Suprapubic skin (tissue), 4 donors: ENCODE measurements at regions not wholly inside any gene's neighbourhood (a gene's known extent, or its start where the extent isn't known, plus 50 kb on each side); places are given as distances from the start of the nearest gene placed in this dataset.

Experiments used
- DNase-seq, 2 donors: peaks; one replicate each; pipeline ENCODE4 v3.0.0-alpha.2; 2019; ENCODE audit warnings: low spot score in 2 of 2
- H3K27ac ChIP-seq: fragments of 200-600 bp; sonication (generic); one replicate; pipeline ENCODE4 v1.5.1; 2019
- H3K27me3 ChIP-seq: fragments of 200-600 bp; sonication (generic); one replicate; pipeline ENCODE4 v1.5.1; 2019
- H3K36me3 ChIP-seq: fragments of 200-600 bp; sonication (generic); one replicate; pipeline ENCODE4 v1.5.1; 2019
- H3K4me1 ChIP-seq: fragments of 200-600 bp; sonication (generic); one replicate; pipeline ENCODE4 v1.5.1; 2019
- H3K4me3 ChIP-seq: fragments of 200-600 bp; sonication (generic); one replicate; pipeline ENCODE4 v1.5.1; 2019; ENCODE audit warnings: mild to moderate bottlenecking
- H3K9me3 ChIP-seq: fragments of 200-600 bp; sonication (generic); one replicate; pipeline ENCODE4 v1.5.1; 2019
- CTCF ChIP-seq, 2 donors: fragments of 200-600 bp in 1 of 2; fragments of 450-650 bp in 1 of 2; sonication (generic) in 1 of 2; IDR thresholded peaks; one replicate each; pipeline ENCODE4 v1.5.1; 2016 to 2019; ENCODE audit warnings: antibody characterized with exemption in 2 of 2, mild to moderate bottlenecking in 1 of 2, moderate library complexity in 1 of 2
- EP300 ChIP-seq: sonication (generic); formaldehyde crosslinking; IDR thresholded peaks from one replicate; pipeline ENCODE4 v1.6.1; 2017; ENCODE audit warnings: antibody characterized with exemption
- POLR2A ChIP-seq, 2 donors: fragments of 450-650 bp; IDR thresholded peaks; one replicate each; pipeline ENCODE4 v1.6.1; 2017; ENCODE audit warnings: antibody characterized with exemption in 2 of 2, mild to moderate bottlenecking in 2 of 2, moderate library complexity in 2 of 2
- POLR2AphosphoS5 ChIP-seq, 3 donors: sonication (generic); formaldehyde crosslinking; IDR thresholded peaks; one replicate each; pipeline ENCODE4 v1.6.1; 2017; ENCODE audit warnings: antibody characterized with exemption in 3 of 3
- WGBS: methylation state at CpG from one replicate; pipeline ENCODE4 v1.1.5; 2018; 5-methylcytosine and 5-hydroxymethylcytosine counted together

DNA sequence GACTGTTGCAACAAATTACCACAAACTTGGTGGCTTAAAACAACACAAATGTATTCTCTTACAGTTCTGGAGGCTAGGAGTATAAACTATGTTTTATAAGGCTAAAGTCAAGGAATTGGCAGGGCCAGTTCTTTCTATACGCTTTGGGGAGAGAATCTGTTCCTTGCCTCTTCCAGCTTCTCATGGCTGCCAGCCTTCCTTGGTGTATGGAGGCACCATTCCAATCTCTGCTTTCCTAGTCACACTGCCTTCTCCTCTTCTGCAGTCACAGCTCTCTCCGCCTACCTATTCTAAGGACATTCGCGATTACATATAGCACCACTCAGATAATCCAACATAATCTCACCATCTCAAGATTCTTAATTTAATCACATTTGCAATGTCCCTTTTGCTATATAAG, 140.4 kb upstream of the GNAO1 start:
- peaks cover 6% of the 10 kb centered on the region for H3K27me3 ChIP-seq
- H3K4me3 ChIP-seq: no peak overlapping the region
- no peaks in the 10 kb centered on the region for H3K36me3 ChIP-seq
- H3K4me1 ChIP-seq: no peaks in the 10 kb centered on the region
- no peaks in the 10 kb centered on the region for H3K9me3 ChIP-seq
- TF ChIP-seq POLR2AphosphoS5 (IDR thresholded peaks at IDR 0.05) (no peak), EP300 (no peak), CTCF (IDR thresholded peaks at IDR 0.05) (no peak), POLR2A (IDR thresholded peaks at IDR 0.05) (no peak)
- no peak overlapping the region for H3K27ac ChIP-seq
- 94% methylated on average over 4 of the region's 4 CpGs for WGBS
- DNase-seq: no peak

- no peaks in the 10 kb centered on the region for H3K9me3 ChIP-seq
- TF ChIP-seq EP300: no peak
- DNase-seq: no peak
- 69% methylated on average over 6 of the region's 6 CpGs for WGBS
- H3K27me3 ChIP-seq: peaks cover 6% of the 10 kb centered on the region
- H3K4me1 ChIP-seq: no peaks in the 10 kb centered on the region
- H3K27ac ChIP-seq: no peak overlapping the region
- H3K4me3 ChIP-seq: no peak overlapping the region
- no peaks in the 10 kb centered on the region for H3K36me3 ChIP-seq
Observed at GRCh38 chr16:56048425-56049105, 142.7 kb upstream of the GNAO1 start.

GRCh38 chr16:56047307-56048234, 143.7 kb upstream of the GNAO1 start:
- Histone ChIP-seq H3K27ac (no peak overlapping the region), H3K9me3 (no peaks in the 10 kb centered on the region), H3K27me3 (peaks cover 3% of the 10 kb centered on the region), H3K4me1 (no peaks in the 10 kb centered on the region), H3K36me3 (no peaks in the 10 kb centered on the region), H3K4me3 (no peak overlapping the region)
- 57% methylated on average over 4 of the region's 4 CpGs for WGBS
- no peak for DNase-seq
- TF ChIP-seq CTCF (IDR thresholded peaks at IDR 0.05) (no peak), EP300 (no peak), POLR2A (IDR thresholded peaks at IDR 0.05) (no peak), POLR2AphosphoS5 (IDR thresholded peaks at IDR 0.05) (no peak)

DNA sequence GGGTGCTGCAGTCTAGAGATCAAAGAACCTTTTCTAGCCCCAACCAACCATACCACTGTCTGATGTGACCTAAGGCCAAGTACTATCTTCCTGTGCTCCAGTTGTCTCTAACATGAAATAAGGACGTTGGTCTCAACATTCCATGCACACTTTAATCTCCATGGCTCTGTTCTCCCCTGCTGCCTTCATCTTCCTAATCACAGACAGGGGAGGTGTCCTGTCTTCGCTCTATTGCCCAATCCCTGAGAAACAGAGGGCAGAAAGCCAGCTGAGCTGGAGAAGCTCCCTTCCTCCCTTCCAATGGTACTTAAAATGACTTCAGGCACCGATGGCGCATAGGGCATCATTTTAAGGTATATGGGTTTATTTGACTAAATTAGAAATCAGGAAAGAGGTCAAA, 148.9 kb upstream of the GNAO1 start:
- H3K27me3 ChIP-seq: no peaks in the 10 kb centered on the region
- H3K4me3 ChIP-seq: no peak overlapping the region
- DNase-seq: no peak
- no peaks in the 10 kb centered on the region for H3K4me1 ChIP-seq
- H3K9me3 ChIP-seq: no peaks in the 10 kb centered on the region
- no peak overlapping the region for H3K27ac ChIP-seq
- H3K36me3 ChIP-seq: no peaks in the 10 kb centered on the region
- no peak for TF ChIP-seq CTCF (IDR thresholded peaks at IDR 0.05)
- TF ChIP-seq POLR2A (IDR thresholded peaks at IDR 0.05): no peak
- TF ChIP-seq POLR2AphosphoS5 (IDR thresholded peaks at IDR 0.05): no peak
- no peak for TF ChIP-seq EP300
- WGBS: 76% methylated on average over 4 of the region's 4 CpGs

DNA sequence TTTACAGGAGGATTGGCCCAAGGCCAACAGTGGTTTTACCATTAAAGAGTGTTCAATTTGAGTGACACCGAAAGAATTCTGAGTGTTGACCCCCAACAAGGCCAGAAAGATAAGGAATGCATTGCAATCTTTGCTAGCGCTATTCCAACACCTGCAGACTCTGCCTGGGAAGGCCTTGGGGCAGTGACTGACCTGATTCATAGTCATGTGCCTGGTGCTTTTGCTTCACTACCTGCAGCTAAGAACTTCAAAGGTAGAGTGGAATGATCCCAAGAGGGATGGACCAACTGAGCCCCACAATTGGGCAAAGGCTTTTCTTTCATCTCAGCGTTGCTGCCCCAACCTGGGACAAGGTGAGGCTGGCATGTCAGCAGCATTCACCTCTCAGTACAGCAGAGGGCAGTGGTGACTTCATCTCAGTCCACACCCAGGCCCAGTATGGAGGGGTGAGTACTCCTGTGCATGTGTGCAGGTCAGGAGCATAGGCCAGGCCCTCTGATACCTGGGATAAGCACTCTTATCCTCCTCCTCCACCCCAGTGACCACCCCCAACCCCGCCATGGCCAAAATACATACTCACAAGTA, 149.6 kb upstream of the GNAO1 start:
- no peak overlapping the region for H3K27ac ChIP-seq
- H3K9me3 ChIP-seq: no peaks in the 10 kb centered on the region
- H3K36me3 ChIP-seq: no peaks in the 10 kb centered on the region
- DNase-seq: no peak
- H3K27me3 ChIP-seq: no peaks in the 10 kb centered on the region
- WGBS: 73% methylated on average over 4 of the region's 4 CpGs
- no peak overlapping the region for H3K4me3 ChIP-seq
- TF ChIP-seq POLR2A (IDR thresholded peaks at IDR 0.05) (no peak), EP300 (no peak), CTCF (IDR thresholded peaks at IDR 0.05) (no peak), POLR2AphosphoS5 (IDR thresholded peaks at IDR 0.05) (no peak)
- H3K4me1 ChIP-seq: no peaks in the 10 kb centered on the region
